ENCODE measurements at regions not wholly inside any gene's neighbourhood (a gene's known extent, or its start where the extent isn't known, plus 50 kb on each side); places are given as distances from the start of the nearest gene placed in this dataset.

DNA sequence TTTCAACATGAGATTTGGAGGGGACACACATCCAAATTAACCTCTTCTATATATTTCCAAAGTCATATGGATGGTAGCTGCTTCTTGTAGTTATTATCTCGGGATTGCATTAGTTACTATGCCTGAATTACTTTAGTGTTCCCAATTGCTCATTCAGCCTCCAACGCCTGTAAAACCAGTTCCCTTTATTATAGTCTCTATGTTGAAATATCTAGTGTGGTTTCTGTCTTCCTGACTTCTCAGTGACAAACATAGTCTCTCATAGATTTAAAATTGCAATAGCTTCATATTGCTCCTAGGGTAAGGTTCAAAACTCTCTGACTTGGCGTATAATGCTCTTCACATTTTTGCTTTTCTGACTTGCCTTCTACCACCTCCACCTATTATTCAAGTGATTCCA lies 366.4 kb downstream of the CASP12 start:
- no peak overlapping the region for H3K4me2 ChIP-seq (ENCODE audit: low read depth, low read length, poor library complexity, severe bottlenecking)
- no peaks in the 10 kb centered on the region for H3K27me3 ChIP-seq (ENCODE audit: low read length)
- no peaks in the 10 kb centered on the region for H4K20me1 ChIP-seq (ENCODE audit: low read depth, low read length)
- H3K4me3 ChIP-seq (ENCODE audit: insufficient read depth, low read length, poor library complexity, severe bottlenecking) = no peak overlapping the region
- H3K27ac ChIP-seq (ENCODE audit: low read depth, low read length) = no peak overlapping the region
- H3F3A ChIP-seq (ENCODE audit: insufficient read depth) = no peaks in the 10 kb centered on the region
- no peak overlapping the region for H3K9ac ChIP-seq (ENCODE audit: low read length)
- no peak overlapping the region for H2AFZ ChIP-seq (ENCODE audit: low read depth, low read length, severe bottlenecking)
- TF ChIP-seq, protein P1, sequence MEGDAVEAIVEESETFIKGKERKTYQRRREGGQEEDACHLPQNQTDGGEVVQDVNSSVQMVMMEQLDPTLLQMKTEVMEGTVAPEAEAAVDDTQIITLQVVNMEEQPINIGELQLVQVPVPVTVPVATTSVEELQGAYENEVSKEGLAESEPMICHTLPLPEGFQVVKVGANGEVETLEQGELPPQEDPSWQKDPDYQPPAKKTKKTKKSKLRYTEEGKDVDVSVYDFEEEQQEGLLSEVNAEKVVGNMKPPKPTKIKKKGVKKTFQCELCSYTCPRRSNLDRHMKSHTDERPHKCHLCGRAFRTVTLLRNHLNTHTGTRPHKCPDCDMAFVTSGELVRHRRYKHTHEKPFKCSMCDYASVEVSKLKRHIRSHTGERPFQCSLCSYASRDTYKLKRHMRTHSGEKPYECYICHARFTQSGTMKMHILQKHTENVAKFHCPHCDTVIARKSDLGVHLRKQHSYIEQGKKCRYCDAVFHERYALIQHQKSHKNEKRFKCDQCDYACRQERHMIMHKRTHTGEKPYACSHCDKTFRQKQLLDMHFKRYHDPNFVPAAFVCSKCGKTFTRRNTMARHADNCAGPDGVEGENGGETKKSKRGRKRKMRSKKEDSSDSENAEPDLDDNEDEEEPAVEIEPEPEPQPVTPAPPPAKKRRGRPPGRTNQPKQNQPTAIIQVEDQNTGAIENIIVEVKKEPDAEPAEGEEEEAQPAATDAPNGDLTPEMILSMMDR (IDR thresholded peaks at IDR 0.05; ENCODE audit: insufficient read depth, low read length, poor library complexity, severe bottlenecking) = no peak
- no peak for TF ChIP-seq EZH2phosphoT487 (conservative IDR thresholded peaks at IDR 0.05; ENCODE audit: low read length)
- no peaks in the 10 kb centered on the region for H3K79me2 ChIP-seq (ENCODE audit: insufficient read depth, low read length)
- H3K36me3 ChIP-seq (ENCODE audit: low read length) = no peaks in the 10 kb centered on the region
- no peaks in the 10 kb centered on the region for H3K9me3 ChIP-seq (ENCODE audit: insufficient read depth, low read length)
- no peaks in the 10 kb centered on the region for H3K9me2 ChIP-seq (replicated peaks; ENCODE audit: insufficient read depth, low read length)

DNA sequence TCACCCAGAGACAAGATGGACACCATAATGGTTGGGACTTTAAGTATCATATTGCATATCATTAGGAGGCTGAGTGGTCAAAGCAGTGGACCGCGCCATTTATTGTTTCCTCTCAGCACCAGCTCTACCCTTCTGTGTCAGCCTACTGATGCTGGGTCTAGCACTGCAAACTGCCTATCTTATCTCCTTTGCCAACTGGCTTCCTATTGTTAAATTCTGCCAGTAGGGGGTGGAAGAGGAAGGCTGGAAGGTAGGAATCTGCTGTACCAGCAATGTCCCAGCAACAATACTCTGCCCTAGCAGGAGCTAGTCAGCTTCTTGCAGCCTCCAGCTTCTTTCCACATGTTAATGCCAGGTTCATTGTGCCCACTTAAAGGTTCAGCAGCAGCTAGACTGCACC lies 367.1 kb upstream of the PDGFD start:
- H3K4me2 ChIP-seq (ENCODE audit: low read depth, low read length, poor library complexity, severe bottlenecking) = no peak overlapping the region
- H3K9ac ChIP-seq (ENCODE audit: low read length) = no peak overlapping the region
- no peak for TF ChIP-seq EZH2phosphoT487 (conservative IDR thresholded peaks at IDR 0.05; ENCODE audit: low read length)
- TF ChIP-seq, protein P1 (IDR thresholded peaks at IDR 0.05; ENCODE audit: insufficient read depth, low read length, poor library complexity, severe bottlenecking) = no peak

DNA sequence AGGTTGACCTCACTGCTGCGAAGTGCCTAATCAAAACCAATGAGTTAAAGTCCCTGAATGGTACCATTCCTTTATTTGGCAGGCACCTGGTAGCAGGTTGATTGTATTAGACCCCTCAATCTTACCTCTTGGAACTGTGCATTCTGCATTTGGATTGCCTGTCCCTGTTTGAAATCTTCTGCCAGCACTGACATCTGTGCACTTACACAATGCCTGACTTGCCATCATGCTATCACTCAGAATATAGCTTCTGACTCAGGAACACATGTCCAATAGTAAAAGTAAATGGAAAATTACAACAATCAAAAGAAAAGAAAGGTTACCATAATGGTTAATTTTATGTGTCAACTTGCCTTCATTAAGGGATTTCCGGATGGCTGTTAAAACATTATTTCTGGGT lies 366.0 kb upstream of the PDGFD start:
- H3K27ac ChIP-seq (ENCODE audit: low read depth, low read length) = no peak overlapping the region
- H3K9ac ChIP-seq (ENCODE audit: low read length) = no peak overlapping the region
- no peaks in the 10 kb centered on the region for H3K27me3 ChIP-seq (ENCODE audit: low read length)
- H3K4me2 ChIP-seq (ENCODE audit: low read depth, low read length, poor library complexity, severe bottlenecking) = no peak overlapping the region
- no peaks in the 10 kb centered on the region for H4K20me1 ChIP-seq (ENCODE audit: low read depth, low read length)
- no peaks in the 10 kb centered on the region for H3K79me2 ChIP-seq (ENCODE audit: insufficient read depth, low read length)
- no peak overlapping the region for H3K4me3 ChIP-seq (ENCODE audit: insufficient read depth, low read length, poor library complexity, severe bottlenecking)
- H3K9me2 ChIP-seq (replicated peaks; ENCODE audit: insufficient read depth, low read length) = no peaks in the 10 kb centered on the region
- H3K9me3 ChIP-seq (ENCODE audit: insufficient read depth, low read length) = no peaks in the 10 kb centered on the region
- no peak for TF ChIP-seq EZH2phosphoT487 (conservative IDR thresholded peaks at IDR 0.05; ENCODE audit: low read length)
- TF ChIP-seq, protein P1 (IDR thresholded peaks at IDR 0.05; ENCODE audit: insufficient read depth, low read length, poor library complexity, severe bottlenecking) = no peak
- no peak overlapping the region for H2AFZ ChIP-seq (ENCODE audit: low read depth, low read length, severe bottlenecking)
- H3F3A ChIP-seq (ENCODE audit: insufficient read depth) = no peaks in the 10 kb centered on the region
- no peaks in the 10 kb centered on the region for H3K36me3 ChIP-seq (ENCODE audit: low read length)

More for the DNA sequence above, 367.1 kb upstream of the PDGFD start:
- Histone ChIP-seq H3K4me3 (ENCODE audit: insufficient read depth, low read length, poor library complexity, severe bottlenecking) (no peak overlapping the region), H3K36me3 (ENCODE audit: low read length) (no peaks in the 10 kb centered on the region), H3K9me2 (replicated peaks; ENCODE audit: insufficient read depth, low read length) (no peaks in the 10 kb centered on the region), H3F3A (ENCODE audit: insufficient read depth) (no peaks in the 10 kb centered on the region), H4K20me1 (ENCODE audit: low read depth, low read length) (no peaks in the 10 kb centered on the region), H3K27ac (ENCODE audit: low read depth, low read length) (no peak overlapping the region), H3K27me3 (ENCODE audit: low read length) (no peaks in the 10 kb centered on the region), H3K79me2 (ENCODE audit: insufficient read depth, low read length) (no peaks in the 10 kb centered on the region), H2AFZ (ENCODE audit: low read depth, low read length, severe bottlenecking) (no peak overlapping the region), H3K9me3 (ENCODE audit: insufficient read depth, low read length) (no peaks in the 10 kb centered on the region)

Data from SU-DHL-6 (cell line).